Panc1 (cell line): ENCODE measurements at regions not wholly inside any gene's neighbourhood (a gene's known extent, or its start where the extent isn't known, plus 50 kb on each side); places are given as distances from the start of the nearest gene placed in this dataset.

Source experiments
- ATAC-seq: fragments of 200-7000 bp; cut with Tn5 transposase; 2 replicates; pipeline ENCODE4 v1.9.1; 2020; ENCODE audit warnings: mild to moderate bottlenecking, moderate library complexity
- BruUV-seq: library from RNA; stranded (reverse); fragments of 400-500 nt; replicated peaks from 2 replicates; lab custom pipeline; 2021; lab: Mats Ljungman, UMichigan
- CTCF ChIA-PET: fragments of 300-600 bp; sonication (Branson Sonifier 250); formaldehyde crosslinking; loops from one replicate; lab custom pipeline; 2022; ENCODE audit warnings: antibody characterized with exemption; lab: Charles Lee
- POLR2A ChIA-PET: fragments of 300-600 bp; sonication (Branson Sonifier 250); formaldehyde crosslinking; loops from one replicate; lab custom pipeline; 2022; ENCODE audit warnings: antibody characterized with exemption; lab: Charles Lee
- DNase-seq: peaks from one replicate; pipeline ENCODE4 v3.0.0-alpha.2; 2010; ENCODE audit warnings: low read depth, low spot score
- H3K27ac ChIP-seq: 2 replicates; pipeline ENCODE4 v1.5.1; 2011; ENCODE audit warnings: mild to moderate bottlenecking, low read length, inconsistent platforms
- H3K27me3 ChIP-seq: fragments of 200-500 bp; sonication (Bioruptor generic); 2 replicates; pipeline ENCODE4 v1.6.0; 2014; ENCODE audit warnings: low read length, inconsistent platforms; ENCODE audit not compliant: control insufficient read depth, insufficient read depth
- H3K36me3 ChIP-seq: fragments of 200-500 bp; sonication (Bioruptor generic); 2 replicates; pipeline ENCODE4 v1.5.1; 2014; ENCODE audit warnings: inconsistent platforms, mild to moderate bottlenecking, low read length, moderate library complexity; ENCODE audit not compliant: control insufficient read depth, insufficient read depth
- H3K4me1 ChIP-seq: 2 replicates; pipeline ENCODE4 v1.5.1; 2011; ENCODE audit warnings: inconsistent platforms, mild to moderate bottlenecking, low read length, moderate library complexity; ENCODE audit not compliant: control insufficient read depth, insufficient read depth
- H3K4me3 ChIP-seq, 2 experiments: 2 replicates each; pipeline ENCODE4 v1.5.1; 2011 to 2012; ENCODE audit warnings: low read depth in 2 of 2, low read length in 2 of 2, mild to moderate bottlenecking in 2 of 2, inconsistent platforms in 1 of 2, moderate library complexity in 1 of 2
- H3K9me3 ChIP-seq: fragments of 200-500 bp; sonication (Bioruptor generic); 2 replicates; pipeline ENCODE4 v1.5.1; 2014; ENCODE audit warnings: low read depth, mild to moderate bottlenecking, inconsistent platforms, low read length, moderate library complexity; ENCODE audit not compliant: control insufficient read depth, insufficient read depth
- POLR2AphosphoS5 ChIP-seq: IDR thresholded peaks from 2 replicates; pipeline ENCODE4 v1.6.1; 2012; ENCODE audit warnings: mild to moderate bottlenecking, low read depth, low read length, moderate library complexity
- REST ChIP-seq, 2 experiments: IDR thresholded peaks; 2 replicates each; pipeline ENCODE4 v1.6.1; 2011 to 2012; ENCODE audit warnings: low read depth in 2 of 2, control low read depth in 1 of 2, low read length in 1 of 2, mild to moderate bottlenecking in 1 of 2, moderate library complexity in 1 of 2; ENCODE audit not compliant: insufficient read depth in 1 of 2
- SIN3A ChIP-seq: IDR thresholded peaks from 2 replicates; pipeline ENCODE4 v1.6.1; 2012; ENCODE audit warnings: low read depth, mild to moderate bottlenecking, low read length, moderate library complexity, borderline replicate concordance; ENCODE audit not compliant: insufficient read depth
- TCF7L2 ChIP-seq: IDR thresholded peaks from 2 replicates; pipeline ENCODE4 v1.6.1; 2011; ENCODE audit warnings: mild to moderate bottlenecking, low read depth, low read length, inconsistent platforms
- in situ Hi-C: cut with HindIII; loops from 2 replicates; pipeline ENCODE4 v1.10.0; 2016; ENCODE audit warnings: low sequenced_read_pairs, low pct_unique_long_range_greater_than_20kb
- intact Hi-C: fragments of 100-400 bp; cut with micrococcal nuclease; formaldehyde crosslinking; loops from one replicate; pipeline ENCODE4 v1.10.0; 2022; ENCODE audit not compliant: unreplicated experiment
- TF ChIP-seq, protein P1 (sequence below): fragments of 450-650 bp; IDR thresholded peaks from 2 replicates; pipeline ENCODE4 v1.5.1; 2017; ENCODE audit warnings: mild to moderate bottlenecking

DNA sequence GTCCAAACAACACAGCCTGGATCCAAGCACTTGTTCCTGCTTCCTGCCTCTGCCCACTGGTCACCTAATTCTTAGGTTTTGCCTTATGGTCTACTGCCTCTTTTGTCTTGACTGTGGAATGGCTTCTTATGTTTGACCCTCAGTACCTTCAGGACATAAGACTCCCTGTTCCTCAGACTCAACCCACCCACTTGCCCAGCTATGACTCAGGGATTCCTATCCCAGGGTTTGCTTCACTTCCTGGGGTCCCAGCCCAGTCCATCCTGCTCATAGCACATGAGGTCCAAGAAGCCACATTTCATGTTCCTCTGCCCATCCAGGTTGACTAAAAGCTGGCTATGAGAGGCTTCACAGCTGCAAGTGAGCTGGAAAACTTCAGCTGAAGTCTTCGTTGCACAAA, 320.9 kb upstream of the CDH5 start:
- Histone ChIP-seq H3K27me3 (no peaks in the 10 kb centered on the region), H3K4me1 (no peaks in the 10 kb centered on the region), H3K4me3 (no peak overlapping the region), H3K9me3 (no peaks in the 10 kb centered on the region), H3K27ac (no peak overlapping the region), H3K36me3 (no peaks in the 10 kb centered on the region)
- POLR2A ChIA-PET = no interaction called here
- BruUV-seq = no TSS peak
- DNase-seq (no peak), ATAC-seq (no peak)
- CTCF ChIA-PET = no interaction called here
- TF ChIP-seq POLR2AphosphoS5 (no peak), TCF7L2 (no peak), REST (IDR thresholded peaks at IDR 0.05; ENCODE audit: insufficient read depth in 1 of 2, low read depth in 2 of 2, low read length in 1 of 2) (no peak), SIN3A (no peak)
- TF ChIP-seq, protein P1, sequence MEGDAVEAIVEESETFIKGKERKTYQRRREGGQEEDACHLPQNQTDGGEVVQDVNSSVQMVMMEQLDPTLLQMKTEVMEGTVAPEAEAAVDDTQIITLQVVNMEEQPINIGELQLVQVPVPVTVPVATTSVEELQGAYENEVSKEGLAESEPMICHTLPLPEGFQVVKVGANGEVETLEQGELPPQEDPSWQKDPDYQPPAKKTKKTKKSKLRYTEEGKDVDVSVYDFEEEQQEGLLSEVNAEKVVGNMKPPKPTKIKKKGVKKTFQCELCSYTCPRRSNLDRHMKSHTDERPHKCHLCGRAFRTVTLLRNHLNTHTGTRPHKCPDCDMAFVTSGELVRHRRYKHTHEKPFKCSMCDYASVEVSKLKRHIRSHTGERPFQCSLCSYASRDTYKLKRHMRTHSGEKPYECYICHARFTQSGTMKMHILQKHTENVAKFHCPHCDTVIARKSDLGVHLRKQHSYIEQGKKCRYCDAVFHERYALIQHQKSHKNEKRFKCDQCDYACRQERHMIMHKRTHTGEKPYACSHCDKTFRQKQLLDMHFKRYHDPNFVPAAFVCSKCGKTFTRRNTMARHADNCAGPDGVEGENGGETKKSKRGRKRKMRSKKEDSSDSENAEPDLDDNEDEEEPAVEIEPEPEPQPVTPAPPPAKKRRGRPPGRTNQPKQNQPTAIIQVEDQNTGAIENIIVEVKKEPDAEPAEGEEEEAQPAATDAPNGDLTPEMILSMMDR = no peak
- intact Hi-C loops = no loop called here
- in situ Hi-C loops = no loop called here

DNA sequence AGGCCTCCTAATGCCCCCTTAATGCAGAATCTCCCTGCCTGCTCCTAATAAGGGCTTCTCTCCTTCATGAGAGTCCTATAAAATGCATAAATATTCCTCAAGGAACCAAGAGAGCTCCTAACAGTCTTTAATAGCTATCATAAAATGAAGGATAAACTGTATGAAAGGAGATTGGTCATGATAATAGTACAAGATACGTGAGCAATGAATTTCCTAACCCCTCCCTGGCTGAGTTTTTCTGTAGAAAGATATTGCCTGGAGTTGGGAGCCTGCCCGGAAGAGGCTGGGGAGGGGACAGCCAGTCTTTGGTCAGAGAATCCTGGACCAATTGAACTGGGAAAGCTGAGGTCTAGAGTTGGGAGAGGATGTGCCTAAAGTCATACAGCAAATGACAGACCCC, 321.9 kb upstream of the CDH5 start:
- no peak overlapping the region for H3K4me3 ChIP-seq
- no peak for TF ChIP-seq TCF7L2
- no peak for TF ChIP-seq REST (IDR thresholded peaks at IDR 0.05; ENCODE audit: insufficient read depth in 1 of 2, low read depth in 2 of 2, low read length in 1 of 2)
- H3K27me3 ChIP-seq = no peaks in the 10 kb centered on the region
- no TSS peak for BruUV-seq
- ChIA-PET CTCF (no interaction called here), POLR2A (no interaction called here)
- in situ Hi-C loops (no loop called here), intact Hi-C loops (no loop called here)
- DNase-seq (no peak), ATAC-seq (no peak)
- no peak overlapping the region for H3K27ac ChIP-seq
- H3K4me1 ChIP-seq = no peaks in the 10 kb centered on the region
- no peaks in the 10 kb centered on the region for H3K9me3 ChIP-seq
- no peaks in the 10 kb centered on the region for H3K36me3 ChIP-seq
